ENCODE measurements at regions not wholly inside any gene's neighbourhood (a gene's known extent, or its start where the extent isn't known, plus 50 kb on each side); places are given as distances from the start of the nearest gene placed in this dataset.

- ATAC-seq = no peak
- TF ChIP-seq RARB (CRISPR knock-in tag; IDR thresholded peaks at IDR 0.05) (no peak), PATZ1 (CRISPR knock-in tag; IDR thresholded peaks at IDR 0.05; ENCODE audit: borderline replicate concordance) (no peak), SNAI2 (CRISPR knock-in tag; IDR thresholded peaks at IDR 0.05) (no peak), OSR1 (CRISPR knock-in tag; IDR thresholded peaks at IDR 0.05) (no peak), ZFP30 (CRISPR knock-in tag; IDR thresholded peaks at IDR 0.05) (no peak)
Observed at GRCh38 chr13:64958106-64958505, 2272.0 kb downstream of the PCDH9 start.

GRCh38 chr13:64938660-64939059 is 2291.5 kb downstream of the PCDH9 start:
- TF ChIP-seq TOX (CRISPR knock-in tag; IDR thresholded peaks at IDR 0.05; ENCODE audit: borderline replicate concordance) (no peak), ZNF70 (CRISPR knock-in tag; IDR thresholded peaks at IDR 0.05) (no peak), CSRNP3 (CRISPR knock-in tag; IDR thresholded peaks at IDR 0.05) (no peak), PPARA (CRISPR knock-in tag; IDR thresholded peaks at IDR 0.05; ENCODE audit: borderline replicate concordance) (no peak), ZFP30 (CRISPR knock-in tag; IDR thresholded peaks at IDR 0.05) (no peak), CREB5 (CRISPR knock-in tag; IDR thresholded peaks at IDR 0.05; ENCODE audit: low read depth) (no peak), CSDC2 (CRISPR knock-in tag; IDR thresholded peaks at IDR 0.05) (no peak), GLIS3 (CRISPR knock-in tag; IDR thresholded peaks at IDR 0.05) (no peak), ARNTL (CRISPR knock-in tag; IDR thresholded peaks at IDR 0.05; ENCODE audit: borderline replicate concordance, low read depth) (no peak), ISL1 (CRISPR knock-in tag; IDR thresholded peaks at IDR 0.05) (no peak), ESRRG (CRISPR knock-in tag; IDR thresholded peaks at IDR 0.05) (no peak), TCF4 (CRISPR knock-in tag; IDR thresholded peaks at IDR 0.05; ENCODE audit: borderline replicate concordance) (no peak), ZC3H10 (CRISPR knock-in tag; IDR thresholded peaks at IDR 0.05) (no peak), ZNF8 (CRISPR knock-in tag; IDR thresholded peaks at IDR 0.05) (no peak), BACH2 (CRISPR knock-in tag; IDR thresholded peaks at IDR 0.05; ENCODE audit: borderline replicate concordance) (no peak), SNAI2 (CRISPR knock-in tag; IDR thresholded peaks at IDR 0.05) (no peak)
- no peak for ATAC-seq

DNA sequence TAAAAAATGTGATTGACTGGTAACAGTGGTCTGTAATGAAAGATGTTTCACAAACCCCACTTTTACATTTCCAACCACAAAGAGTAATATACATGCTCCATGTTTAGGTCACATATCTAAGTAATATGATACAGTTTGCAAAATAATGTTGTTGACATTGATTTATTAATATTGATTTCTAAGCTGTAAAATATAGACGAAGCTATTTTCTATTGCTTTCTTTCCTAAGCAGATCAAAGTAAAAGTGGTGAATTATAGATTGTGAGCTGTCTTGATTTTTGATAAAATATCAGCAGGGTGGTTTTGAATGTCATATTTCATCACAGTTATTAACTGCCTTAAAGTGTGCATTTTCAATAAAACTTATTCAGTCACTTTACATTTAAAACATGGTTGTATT is 2292.8 kb downstream of the PCDH9 start:
- no peak for ATAC-seq
- no peak for TF ChIP-seq CSRNP3 (CRISPR knock-in tag; IDR thresholded peaks at IDR 0.05)
- no peak for TF ChIP-seq CREB5 (CRISPR knock-in tag; IDR thresholded peaks at IDR 0.05; ENCODE audit: low read depth)
- no peak for TF ChIP-seq TCF4 (CRISPR knock-in tag; IDR thresholded peaks at IDR 0.05; ENCODE audit: borderline replicate concordance)
- TF ChIP-seq PPARA (CRISPR knock-in tag; IDR thresholded peaks at IDR 0.05; ENCODE audit: borderline replicate concordance) = no peak
- no peak for TF ChIP-seq ESRRG (CRISPR knock-in tag; IDR thresholded peaks at IDR 0.05)
- no peak for TF ChIP-seq POU6F1 (CRISPR knock-in tag; IDR thresholded peaks at IDR 0.05; ENCODE audit: borderline replicate concordance, low read depth)
- no peak for TF ChIP-seq CSDC2 (CRISPR knock-in tag; IDR thresholded peaks at IDR 0.05)
- no peak for TF ChIP-seq ZNF70 (CRISPR knock-in tag; IDR thresholded peaks at IDR 0.05)
